GM10248 (cell line): ENCODE measurements at regions not wholly inside any gene's neighbourhood (a gene's known extent, or its start where the extent isn't known, plus 50 kb on each side); places are given as distances from the start of the nearest gene placed in this dataset.

Experiments used
- CTCF ChIA-PET: fragments of 300-600 bp; sonication (Branson Sonifier 250); formaldehyde crosslinking; extraction: SDS; loops from one replicate; lab custom pipeline; 2021; ENCODE audit warnings: antibody characterized with exemption; lab: Yijun Ruan, JAX
- POLR2A ChIA-PET: fragments of 350-650 bp; sonication (Branson Sonifier 250); formaldehyde crosslinking; extraction: SDS; loops from one replicate; lab custom pipeline; 2020; ENCODE audit warnings: antibody characterized with exemption; lab: Yijun Ruan, JAX
- DNase-seq: peaks from one replicate; pipeline ENCODE4 v3.0.0; 2012; ENCODE audit errors: extremely low spot score
- TF ChIP-seq, protein P1 (sequence below): IDR thresholded peaks from 2 replicates; pipeline ENCODE4 v1.5.1; 2012; ENCODE audit warnings: mild to moderate bottlenecking, low read depth; ENCODE audit errors: extremely low read depth, missing control alignments, control extremely low read depth

DNA sequence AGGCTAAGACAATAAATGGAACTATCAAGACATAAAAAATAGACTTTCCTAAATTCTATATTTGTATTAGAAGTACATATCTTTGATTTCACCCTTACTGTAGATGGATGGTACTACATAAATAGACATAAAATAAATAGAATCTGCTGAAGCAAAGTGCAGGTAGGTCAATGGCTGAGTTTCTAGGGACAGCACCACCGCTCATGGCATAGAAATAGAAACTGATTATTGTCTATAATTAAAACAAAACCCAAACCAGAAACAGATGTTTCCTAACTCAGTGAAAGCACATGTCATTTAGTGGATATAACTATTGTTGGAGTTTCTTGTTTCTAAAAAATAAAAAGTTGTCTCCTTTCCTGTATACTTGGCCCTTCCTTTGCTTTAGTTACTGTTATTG lies 387.3 kb upstream of the ADGRL3 start:
- ChIA-PET CTCF (no interaction called here), POLR2A (no interaction called here)
- DNase-seq: no peak
- TF ChIP-seq, protein P1, sequence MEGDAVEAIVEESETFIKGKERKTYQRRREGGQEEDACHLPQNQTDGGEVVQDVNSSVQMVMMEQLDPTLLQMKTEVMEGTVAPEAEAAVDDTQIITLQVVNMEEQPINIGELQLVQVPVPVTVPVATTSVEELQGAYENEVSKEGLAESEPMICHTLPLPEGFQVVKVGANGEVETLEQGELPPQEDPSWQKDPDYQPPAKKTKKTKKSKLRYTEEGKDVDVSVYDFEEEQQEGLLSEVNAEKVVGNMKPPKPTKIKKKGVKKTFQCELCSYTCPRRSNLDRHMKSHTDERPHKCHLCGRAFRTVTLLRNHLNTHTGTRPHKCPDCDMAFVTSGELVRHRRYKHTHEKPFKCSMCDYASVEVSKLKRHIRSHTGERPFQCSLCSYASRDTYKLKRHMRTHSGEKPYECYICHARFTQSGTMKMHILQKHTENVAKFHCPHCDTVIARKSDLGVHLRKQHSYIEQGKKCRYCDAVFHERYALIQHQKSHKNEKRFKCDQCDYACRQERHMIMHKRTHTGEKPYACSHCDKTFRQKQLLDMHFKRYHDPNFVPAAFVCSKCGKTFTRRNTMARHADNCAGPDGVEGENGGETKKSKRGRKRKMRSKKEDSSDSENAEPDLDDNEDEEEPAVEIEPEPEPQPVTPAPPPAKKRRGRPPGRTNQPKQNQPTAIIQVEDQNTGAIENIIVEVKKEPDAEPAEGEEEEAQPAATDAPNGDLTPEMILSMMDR: no peak

DNA sequence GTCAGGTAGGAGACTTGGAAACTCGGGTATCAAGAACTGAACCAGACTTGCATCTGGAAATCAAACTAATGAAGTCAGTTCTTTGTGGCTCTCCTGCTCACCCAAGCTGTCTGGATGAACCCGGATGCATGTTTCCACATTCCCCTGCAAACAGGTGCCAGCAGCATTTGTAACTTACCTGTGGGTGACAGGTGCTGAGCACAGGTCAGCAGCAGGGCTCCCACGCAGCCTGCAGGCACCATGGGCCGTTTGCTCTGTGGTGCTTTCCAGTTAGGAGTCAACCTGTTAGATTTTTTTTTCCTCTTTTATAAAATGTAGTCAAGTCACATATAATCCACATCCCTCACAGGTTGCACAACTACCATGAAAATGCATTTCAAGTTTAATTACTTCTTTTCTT lies 385.6 kb upstream of the ADGRL3 start:
- CTCF ChIA-PET: no interaction called here
- POLR2A ChIA-PET: no interaction called here
- TF ChIP-seq, protein P1: no peak
- no peak for DNase-seq

DNA sequence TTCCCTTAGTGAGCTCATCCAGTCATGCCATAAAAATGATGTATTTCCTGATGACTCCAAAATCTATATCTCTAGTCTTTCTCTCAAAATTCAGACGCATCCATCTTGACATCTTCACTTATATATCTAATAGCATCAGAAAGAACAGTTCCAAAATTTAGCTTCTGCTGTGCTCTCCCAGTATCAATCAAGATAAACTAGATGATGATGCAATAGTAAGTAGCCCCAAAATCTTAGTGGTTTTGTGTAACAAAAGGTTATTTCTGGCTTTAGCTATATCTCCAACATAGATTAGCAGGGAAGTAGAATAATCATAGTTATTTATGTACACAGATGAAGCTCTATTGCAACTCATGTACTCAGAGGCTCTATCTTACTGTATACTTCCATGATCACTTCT lies 382.5 kb upstream of the ADGRL3 start:
- DNase-seq: no peak
- POLR2A ChIA-PET: no interaction called here
- TF ChIP-seq, protein P1: no peak
- CTCF ChIA-PET: no interaction called here

DNA sequence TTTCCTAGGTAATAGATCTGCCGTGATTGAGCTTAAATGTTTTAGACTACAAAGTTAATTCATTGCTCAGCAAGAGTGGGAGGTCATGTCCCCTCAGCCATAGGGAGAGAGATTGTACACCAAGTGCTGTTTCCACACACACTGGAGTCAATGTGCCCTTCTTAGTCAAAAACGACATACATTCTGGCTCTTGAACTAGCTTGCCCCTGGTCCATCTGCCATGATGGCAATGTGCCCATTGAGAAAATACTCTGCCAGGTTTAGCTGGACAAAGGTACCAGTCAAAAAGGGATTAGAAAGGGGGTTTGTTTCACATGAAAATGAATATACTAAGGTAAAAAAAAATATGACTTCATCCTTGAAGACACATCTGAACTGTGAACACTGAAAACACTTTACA lies 377.1 kb upstream of the ADGRL3 start:
- TF ChIP-seq, protein P1: no peak
- no peak for DNase-seq
- POLR2A ChIA-PET: no interaction called here
- CTCF ChIA-PET: interaction anchor here (0.6 kb wide), 1 partner anchor 18 kb away, joined by 3 read pairs; no protein-coding TSS in a partner anchor

DNA sequence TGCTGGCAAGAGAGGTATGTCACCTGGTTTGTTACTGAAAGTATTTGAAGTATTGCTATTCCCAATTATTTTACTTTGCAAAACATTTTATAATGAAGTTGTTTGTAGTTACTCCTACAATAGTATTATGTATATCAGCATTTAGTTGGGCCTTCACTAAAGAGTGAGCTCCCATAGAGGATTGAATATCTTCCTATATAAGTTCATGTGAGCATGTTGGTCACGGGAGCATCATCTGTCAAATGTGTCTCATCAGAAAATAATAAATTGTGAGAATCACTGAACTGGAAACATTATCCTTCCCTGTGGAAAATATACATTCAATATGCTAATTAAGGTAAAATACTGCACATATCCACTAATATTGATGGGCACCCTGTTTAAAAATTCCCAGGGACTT lies 360.1 kb upstream of the ADGRL3 start:
- no peak for DNase-seq
- ChIA-PET CTCF (no interaction called here), POLR2A (no interaction called here)
- TF ChIP-seq, protein P1: no peak

DNA sequence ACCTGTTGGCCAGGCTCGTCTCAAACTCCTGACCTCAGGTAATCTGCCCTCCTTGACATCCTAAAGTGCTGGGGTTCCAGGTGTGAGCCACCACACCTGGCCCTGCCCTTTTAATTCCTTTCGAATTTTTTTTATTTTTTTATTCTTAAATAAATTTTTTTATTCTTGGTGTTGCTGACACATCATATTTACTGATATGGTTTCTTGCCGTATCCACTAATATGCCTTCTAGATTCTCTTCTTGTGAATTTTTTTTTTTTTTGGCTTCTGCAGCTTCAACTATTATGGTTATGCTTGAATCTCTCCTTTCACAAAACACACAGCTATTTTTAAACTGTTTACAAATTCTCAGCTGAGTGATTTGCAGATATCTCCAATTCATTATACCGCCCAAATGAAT lies 353.4 kb upstream of the ADGRL3 start:
- ChIA-PET CTCF (no interaction called here), POLR2A (no interaction called here)
- no peak for DNase-seq
- TF ChIP-seq, protein P1: no peak

DNA sequence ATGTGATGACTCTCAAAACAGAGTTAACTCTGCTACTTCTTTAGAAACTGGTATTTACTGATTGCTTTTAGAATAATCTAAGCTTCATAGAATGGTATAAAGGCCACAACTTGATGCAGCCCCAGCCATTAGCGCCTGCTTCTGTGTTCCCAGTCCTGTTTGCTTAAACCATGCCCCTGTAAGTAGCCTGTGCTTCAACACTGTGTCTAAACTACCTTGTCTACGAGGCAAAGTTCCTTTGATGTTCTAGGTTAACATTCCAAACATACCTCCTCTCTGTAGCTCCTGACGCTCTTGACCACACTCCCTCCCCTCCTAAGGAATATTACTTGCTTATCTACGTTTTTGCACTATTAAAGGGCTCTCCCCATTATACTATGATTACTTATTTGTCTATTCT lies 352.5 kb upstream of the ADGRL3 start:
- CTCF ChIA-PET: interaction anchor here (1.0 kb wide), 1 partner anchor 11 kb away, joined by 5 read pairs; no protein-coding TSS in a partner anchor
- TF ChIP-seq, protein P1: no peak
- POLR2A ChIA-PET: no interaction called here
- DNase-seq: no peak
